ENCODE measurements at regions not wholly inside any gene's neighbourhood (a gene's known extent, or its start where the extent isn't known, plus 50 kb on each side); places are given as distances from the start of the nearest gene placed in this dataset.

- Mint-ChIP-seq H3K4me1 (no peaks in the 10 kb centered on the region), H3K36me3 (ENCODE audit: low read depth) (0 out of 3 replicates have a peak, but pooled peaks cover 5% of the 10 kb centered on the region), H3K4me3 (no peak overlapping the region), H3K9me3 (peaks cover 8% of the 10 kb centered on the region; the same call in 2 of the 3 replicates), H3K27ac (no peak overlapping the region), H3K27me3 (ENCODE audit: insufficient read depth, low read depth, poor library complexity) (no peaks in the 10 kb centered on the region)
- TF ChIP-seq JUNB (IDR thresholded peaks at IDR 0.05; ENCODE audit: unreplicated experiment): no peak
- TF ChIP-seq, protein P1, sequence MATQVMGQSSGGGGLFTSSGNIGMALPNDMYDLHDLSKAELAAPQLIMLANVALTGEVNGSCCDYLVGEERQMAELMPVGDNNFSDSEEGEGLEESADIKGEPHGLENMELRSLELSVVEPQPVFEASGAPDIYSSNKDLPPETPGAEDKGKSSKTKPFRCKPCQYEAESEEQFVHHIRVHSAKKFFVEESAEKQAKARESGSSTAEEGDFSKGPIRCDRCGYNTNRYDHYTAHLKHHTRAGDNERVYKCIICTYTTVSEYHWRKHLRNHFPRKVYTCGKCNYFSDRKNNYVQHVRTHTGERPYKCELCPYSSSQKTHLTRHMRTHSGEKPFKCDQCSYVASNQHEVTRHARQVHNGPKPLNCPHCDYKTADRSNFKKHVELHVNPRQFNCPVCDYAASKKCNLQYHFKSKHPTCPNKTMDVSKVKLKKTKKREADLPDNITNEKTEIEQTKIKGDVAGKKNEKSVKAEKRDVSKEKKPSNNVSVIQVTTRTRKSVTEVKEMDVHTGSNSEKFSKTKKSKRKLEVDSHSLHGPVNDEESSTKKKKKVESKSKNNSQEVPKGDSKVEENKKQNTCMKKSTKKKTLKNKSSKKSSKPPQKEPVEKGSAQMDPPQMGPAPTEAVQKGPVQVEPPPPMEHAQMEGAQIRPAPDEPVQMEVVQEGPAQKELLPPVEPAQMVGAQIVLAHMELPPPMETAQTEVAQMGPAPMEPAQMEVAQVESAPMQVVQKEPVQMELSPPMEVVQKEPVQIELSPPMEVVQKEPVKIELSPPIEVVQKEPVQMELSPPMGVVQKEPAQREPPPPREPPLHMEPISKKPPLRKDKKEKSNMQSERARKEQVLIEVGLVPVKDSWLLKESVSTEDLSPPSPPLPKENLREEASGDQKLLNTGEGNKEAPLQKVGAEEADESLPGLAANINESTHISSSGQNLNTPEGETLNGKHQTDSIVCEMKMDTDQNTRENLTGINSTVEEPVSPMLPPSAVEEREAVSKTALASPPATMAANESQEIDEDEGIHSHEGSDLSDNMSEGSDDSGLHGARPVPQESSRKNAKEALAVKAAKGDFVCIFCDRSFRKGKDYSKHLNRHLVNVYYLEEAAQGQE (IDR thresholded peaks at IDR 0.05; ENCODE audit: unreplicated experiment): no peak
- TF ChIP-seq, protein P2, sequence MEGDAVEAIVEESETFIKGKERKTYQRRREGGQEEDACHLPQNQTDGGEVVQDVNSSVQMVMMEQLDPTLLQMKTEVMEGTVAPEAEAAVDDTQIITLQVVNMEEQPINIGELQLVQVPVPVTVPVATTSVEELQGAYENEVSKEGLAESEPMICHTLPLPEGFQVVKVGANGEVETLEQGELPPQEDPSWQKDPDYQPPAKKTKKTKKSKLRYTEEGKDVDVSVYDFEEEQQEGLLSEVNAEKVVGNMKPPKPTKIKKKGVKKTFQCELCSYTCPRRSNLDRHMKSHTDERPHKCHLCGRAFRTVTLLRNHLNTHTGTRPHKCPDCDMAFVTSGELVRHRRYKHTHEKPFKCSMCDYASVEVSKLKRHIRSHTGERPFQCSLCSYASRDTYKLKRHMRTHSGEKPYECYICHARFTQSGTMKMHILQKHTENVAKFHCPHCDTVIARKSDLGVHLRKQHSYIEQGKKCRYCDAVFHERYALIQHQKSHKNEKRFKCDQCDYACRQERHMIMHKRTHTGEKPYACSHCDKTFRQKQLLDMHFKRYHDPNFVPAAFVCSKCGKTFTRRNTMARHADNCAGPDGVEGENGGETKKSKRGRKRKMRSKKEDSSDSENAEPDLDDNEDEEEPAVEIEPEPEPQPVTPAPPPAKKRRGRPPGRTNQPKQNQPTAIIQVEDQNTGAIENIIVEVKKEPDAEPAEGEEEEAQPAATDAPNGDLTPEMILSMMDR (conservative IDR thresholded peaks at IDR 0.05; ENCODE audit: low read depth in 2 of 2): no peak
- no peak for TF ChIP-seq CREB1 (CRISPR knock-in tag; IDR thresholded peaks at IDR 0.05; ENCODE audit: low read depth)
- TF ChIP-seq NANOG (IDR thresholded peaks at IDR 0.05; ENCODE audit: borderline replicate concordance): no peak
- TF ChIP-seq ZNF331 (CRISPR knock-in tag; IDR thresholded peaks at IDR 0.05; ENCODE audit: low read depth): no peak
- Histone ChIP-seq H3K27ac (ENCODE audit: low read depth) (no peak overlapping the region), H3F3A (replicated peaks; ENCODE audit: low read depth) (no peaks in the 10 kb centered on the region), H3K27me3 (ENCODE audit: insufficient read depth) (no peaks in the 10 kb centered on the region), H4K20me1 (replicated peaks; ENCODE audit: insufficient read depth) (no peaks in the 10 kb centered on the region), H2AFZ (no peak overlapping the region), H3K79me2 (replicated peaks; ENCODE audit: insufficient read depth) (no peaks in the 10 kb centered on the region), H3K36me3 (ENCODE audit: insufficient read depth) (no peaks in the 10 kb centered on the region), H3K4me3 (no peak overlapping the region), H3K4me2 (no peak overlapping the region), H3K4me1 (ENCODE audit: insufficient read depth) (no peaks in the 10 kb centered on the region), H3K9me2 (ENCODE audit: insufficient read depth) (0 out of 2 replicates have a peak, but pooled peaks cover 3% of the 10 kb centered on the region)
- DNase-seq (ENCODE audit: low spot score) (no peak), ATAC-seq (no peak)
Measured at GRCh38 chr16:54442864-54443263, 156.3 kb upstream of the IRX3 start.

- no peak overlapping the region for H3K4me2 ChIP-seq
- 0 out of 2 replicates have a peak, but pooled peaks cover 8% of the 10 kb centered on the region for H3K9me2 ChIP-seq (ENCODE audit: insufficient read depth)
- H3F3A ChIP-seq (replicated peaks; ENCODE audit: low read depth): no peaks in the 10 kb centered on the region
- H3K4me3 Mint-ChIP-seq: no peak overlapping the region
- H3K36me3 ChIP-seq (ENCODE audit: insufficient read depth): no peaks in the 10 kb centered on the region
- no peak for ATAC-seq
- H3K4me3 ChIP-seq: no peak overlapping the region
- H3K27ac Mint-ChIP-seq: no peak overlapping the region
- H3K36me3 Mint-ChIP-seq (ENCODE audit: low read depth): no peaks in the 10 kb centered on the region
- no peak for DNase-seq (ENCODE audit: low spot score)
- H2AFZ ChIP-seq: no peak overlapping the region
- no peak overlapping the region for H3K27ac ChIP-seq (ENCODE audit: low read depth)
- H3K27me3 Mint-ChIP-seq (ENCODE audit: insufficient read depth, low read depth, poor library complexity): no peaks in the 10 kb centered on the region
- H3K27me3 ChIP-seq (ENCODE audit: insufficient read depth): no peaks in the 10 kb centered on the region
- H3K4me1 Mint-ChIP-seq: no peaks in the 10 kb centered on the region
- no peaks in the 10 kb centered on the region for H3K79me2 ChIP-seq (replicated peaks; ENCODE audit: insufficient read depth)
- H3K9me3 Mint-ChIP-seq: no peaks in the 10 kb centered on the region; the same call in 2 of the 3 replicates
- H3K4me1 ChIP-seq (ENCODE audit: insufficient read depth): no peaks in the 10 kb centered on the region
- H4K20me1 ChIP-seq (replicated peaks; ENCODE audit: insufficient read depth): no peaks in the 10 kb centered on the region
- TF ChIP-seq CREB1 (CRISPR knock-in tag; IDR thresholded peaks at IDR 0.05; ENCODE audit: low read depth) (no peak), NANOG (IDR thresholded peaks at IDR 0.05; ENCODE audit: borderline replicate concordance) (no peak), EZH2 (IDR thresholded peaks at IDR 0.05; ENCODE audit: low read depth, unreplicated experiment) (no peak), STAT1 (IDR thresholded peaks at IDR 0.05; ENCODE audit: unreplicated experiment) (no peak), JUNB (IDR thresholded peaks at IDR 0.05; ENCODE audit: unreplicated experiment) (no peak), EZH2phosphoT487 (IDR thresholded peaks at IDR 0.05; ENCODE audit: unreplicated experiment) (no peak), ZNF331 (CRISPR knock-in tag; IDR thresholded peaks at IDR 0.05; ENCODE audit: low read depth) (no peak), POLR2AphosphoS5 (IDR thresholded peaks at IDR 0.05; ENCODE audit: low read depth) (no peak), ZNF114 (CRISPR knock-in tag; IDR thresholded peaks at IDR 0.05) (no peak)
- TF ChIP-seq, protein P3, sequence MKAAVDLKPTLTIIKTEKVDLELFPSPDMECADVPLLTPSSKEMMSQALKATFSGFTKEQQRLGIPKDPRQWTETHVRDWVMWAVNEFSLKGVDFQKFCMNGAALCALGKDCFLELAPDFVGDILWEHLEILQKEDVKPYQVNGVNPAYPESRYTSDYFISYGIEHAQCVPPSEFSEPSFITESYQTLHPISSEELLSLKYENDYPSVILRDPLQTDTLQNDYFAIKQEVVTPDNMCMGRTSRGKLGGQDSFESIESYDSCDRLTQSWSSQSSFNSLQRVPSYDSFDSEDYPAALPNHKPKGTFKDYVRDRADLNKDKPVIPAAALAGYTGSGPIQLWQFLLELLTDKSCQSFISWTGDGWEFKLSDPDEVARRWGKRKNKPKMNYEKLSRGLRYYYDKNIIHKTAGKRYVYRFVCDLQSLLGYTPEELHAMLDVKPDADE (IDR thresholded peaks at IDR 0.05): no peak
- TF ChIP-seq, protein P2 (conservative IDR thresholded peaks at IDR 0.05; ENCODE audit: low read depth in 2 of 2): no peak
- TF ChIP-seq, protein P1 (IDR thresholded peaks at IDR 0.05; ENCODE audit: unreplicated experiment): no peak
Measured at GRCh38 chr16:54438469-54438868, 151.9 kb upstream of the IRX3 start.
